ENCODE measurements at regions not wholly inside any gene's neighbourhood (a gene's known extent, or its start where the extent isn't known, plus 50 kb on each side); places are given as distances from the start of the nearest gene placed in this dataset.
A peak's percentile ranks its signal among the peaks of the same experiment; 100 is the strongest.

DNA sequence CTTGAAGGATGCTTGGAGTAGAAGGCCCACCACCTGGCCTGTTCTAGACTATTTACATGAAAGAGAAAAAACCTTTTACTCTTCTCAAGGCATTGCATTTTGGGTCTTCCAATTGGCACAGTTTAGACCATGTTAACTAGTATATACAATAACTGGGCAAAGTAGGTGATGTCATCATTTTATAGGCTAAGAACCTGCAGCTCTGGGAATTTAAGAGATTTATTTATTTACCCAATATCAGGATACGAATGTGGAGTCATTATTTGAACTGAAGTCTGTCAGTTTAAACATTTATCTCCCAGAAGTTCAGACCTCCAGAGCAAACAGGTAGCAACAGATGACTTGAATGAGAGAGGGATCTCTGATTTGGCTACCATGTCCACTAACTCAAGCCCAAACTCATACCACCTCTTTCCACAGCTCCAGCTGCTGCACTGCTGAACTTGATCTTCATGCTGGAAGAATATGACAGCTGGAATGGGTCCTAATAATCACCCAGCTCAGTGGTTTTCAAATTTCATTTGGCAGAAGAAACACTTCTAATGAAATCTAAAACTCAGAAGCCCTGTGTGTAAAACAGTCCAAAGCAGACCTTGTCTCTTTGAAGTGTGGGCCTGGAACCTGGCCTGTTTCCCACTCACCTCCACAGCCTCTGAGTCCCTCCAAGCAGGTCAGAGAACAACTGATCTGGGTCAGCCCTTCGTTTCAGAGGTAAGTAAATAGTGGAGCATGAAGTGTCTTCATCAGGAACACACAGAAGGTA lies 179.2 kb downstream of the EMP1 start:
- DNase-seq: no peak

GRCh38 chr12:13374793-13375192 lies 178.3 kb downstream of the EMP1 start:
- DNase-seq: no peak

DNA sequence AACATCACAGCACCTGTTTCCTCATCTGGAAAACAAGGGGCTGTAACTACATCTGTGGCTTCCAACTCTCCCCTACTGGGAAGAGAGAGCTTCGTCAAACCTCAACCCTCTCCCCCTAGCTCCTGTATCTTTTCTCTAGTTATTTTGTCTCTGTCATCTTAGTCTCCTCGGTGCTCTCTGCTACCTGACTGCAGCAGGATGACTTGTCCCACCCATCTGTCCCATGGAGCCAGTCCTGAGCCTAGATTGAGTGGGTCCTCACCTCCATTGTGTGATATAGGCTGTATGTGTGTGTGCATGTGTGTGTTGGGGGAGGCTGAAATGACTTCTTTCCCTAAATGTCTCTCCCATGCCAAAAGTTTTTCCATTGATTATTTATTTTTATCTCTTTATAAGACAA lies 177.3 kb downstream of the EMP1 start:
- no peak for DNase-seq

DNA sequence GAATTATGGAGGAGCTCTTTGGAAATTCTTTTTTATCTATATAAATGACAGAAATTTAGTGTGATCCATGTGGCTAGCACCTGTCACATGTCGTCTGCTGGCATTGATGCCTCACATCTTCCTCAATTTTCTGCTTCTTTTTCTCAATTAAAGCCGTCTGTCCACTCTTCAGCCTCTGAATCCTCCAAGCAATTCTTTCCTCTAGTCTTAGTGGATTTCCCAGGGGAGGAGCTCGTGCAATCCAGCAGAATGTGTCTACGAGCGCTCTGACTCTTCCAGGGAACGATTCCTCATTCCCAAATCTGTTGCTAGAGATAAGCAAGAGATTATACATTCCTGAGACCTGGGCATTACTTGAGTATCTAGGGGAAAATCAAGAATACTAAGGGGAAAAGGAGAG lies 176.6 kb downstream of the EMP1 start:
- no peak for DNase-seq

DNA sequence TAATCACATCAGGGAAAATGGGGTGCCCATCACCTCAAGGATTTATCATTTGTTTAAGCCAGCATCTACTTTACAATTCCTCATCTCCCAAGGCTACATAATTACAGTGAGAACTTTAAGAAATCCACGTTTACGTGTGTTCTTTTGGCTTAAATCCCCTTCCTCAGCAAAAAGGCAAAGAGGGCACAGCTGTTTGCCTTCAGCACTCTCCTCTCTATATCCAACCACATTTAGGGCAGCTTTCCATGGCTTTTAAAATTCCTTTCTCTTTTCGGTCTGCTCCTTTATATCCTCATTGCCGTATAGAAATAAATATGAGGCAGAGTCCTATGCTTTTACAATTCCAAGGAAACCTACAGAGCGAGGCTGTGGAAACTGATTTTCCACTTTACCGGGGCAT lies 175.9 kb downstream of the EMP1 start:
- no peak for DNase-seq

GRCh38 chr12:13371797-13372196 lies 175.3 kb downstream of the EMP1 start:
- no peak for DNase-seq

DNA sequence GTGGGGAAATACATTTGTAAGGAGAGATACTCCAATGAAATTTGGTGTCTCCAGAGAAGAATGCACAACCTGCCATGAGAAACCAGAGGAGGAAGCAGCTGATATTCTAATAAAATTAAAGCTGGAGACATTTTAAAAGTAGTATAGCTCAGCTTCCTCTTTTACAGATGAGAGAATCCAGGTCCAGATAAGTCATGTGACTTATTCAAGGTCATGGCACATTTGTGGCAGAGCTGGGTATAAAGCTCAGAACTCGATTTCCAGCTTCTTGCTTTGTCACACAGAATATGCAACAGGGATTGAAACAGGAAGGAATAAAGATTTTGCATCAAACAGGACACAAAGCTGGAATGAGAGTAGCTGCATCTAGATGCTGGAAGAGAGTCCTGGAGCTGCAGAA lies 174.8 kb downstream of the EMP1 start:
- DNase-seq: no peak

DNA sequence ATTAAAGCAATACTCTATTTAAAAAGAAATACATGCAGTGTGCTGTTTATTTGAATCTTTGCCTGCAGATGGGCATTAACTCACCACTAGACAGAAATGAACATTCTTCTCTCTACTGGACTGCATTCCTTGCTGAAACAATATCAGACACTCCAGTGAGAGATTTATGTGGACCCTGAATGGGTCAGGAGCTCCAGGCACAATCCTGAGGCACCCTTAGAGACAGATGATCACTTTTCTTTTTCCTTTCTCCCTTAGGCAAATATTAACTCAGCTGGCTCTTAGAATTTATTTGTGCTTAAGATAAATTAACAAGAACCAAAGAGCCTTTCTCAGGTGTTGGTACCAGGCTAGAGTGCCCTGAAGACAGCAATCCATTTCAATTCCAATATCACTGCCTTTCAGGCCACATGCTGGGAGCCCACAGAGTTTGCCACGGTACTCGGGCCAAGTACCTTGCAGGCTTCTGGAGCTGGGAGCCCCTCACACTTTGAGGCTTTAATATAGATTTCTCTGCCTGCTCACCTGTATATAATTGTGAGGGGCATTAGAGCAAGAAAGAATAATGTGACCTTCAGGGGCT lies 173.0 kb downstream of the EMP1 start:
- no peak for DNase-seq

DNA sequence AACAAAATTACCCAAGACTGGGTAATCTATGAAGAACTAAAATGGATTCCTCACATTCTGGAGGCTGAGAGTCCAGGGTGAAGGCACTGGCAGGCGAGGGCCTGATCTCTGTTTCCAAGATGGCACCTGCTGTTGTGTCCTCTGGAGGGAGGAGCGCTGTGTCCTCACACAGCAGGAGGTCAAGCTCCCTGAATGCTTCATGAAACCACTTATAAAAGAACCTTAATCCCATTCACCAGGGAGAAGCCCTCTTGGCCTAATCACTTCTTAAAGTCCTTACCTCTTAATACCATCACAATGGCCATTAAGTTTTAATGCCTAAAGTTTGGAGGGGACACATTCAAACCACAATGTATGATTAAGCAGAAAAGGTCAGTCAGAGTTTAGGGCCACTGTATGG lies 172.4 kb downstream of the EMP1 start:
- no peak for DNase-seq

DNA sequence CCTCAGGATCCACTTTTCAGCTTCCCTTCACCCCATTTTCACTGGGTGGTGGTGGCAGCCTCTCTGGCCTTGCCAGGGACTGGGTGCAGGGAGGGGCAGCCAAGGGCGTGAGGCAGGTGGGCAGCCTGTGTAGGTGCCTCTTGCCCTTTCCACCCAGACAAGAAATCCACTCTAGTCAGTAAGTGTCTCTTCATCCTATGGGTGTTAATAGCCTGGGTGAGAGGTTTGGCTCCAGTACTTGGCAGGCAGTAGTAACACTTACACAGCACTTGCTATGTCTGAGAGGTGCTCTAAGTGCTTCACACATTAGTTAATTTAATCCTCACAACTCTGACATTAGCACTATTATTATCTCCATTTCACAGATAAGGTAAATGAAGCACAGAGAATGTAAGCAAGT lies 171.9 kb downstream of the EMP1 start:
- no peak for DNase-seq

- no peak for DNase-seq
Measured at GRCh38 chr12:13367973-13368372, 171.4 kb downstream of the EMP1 start.

GRCh38 chr12:13365748-13366366 lies 169.3 kb downstream of the EMP1 start:
- no peak for DNase-seq

DNA sequence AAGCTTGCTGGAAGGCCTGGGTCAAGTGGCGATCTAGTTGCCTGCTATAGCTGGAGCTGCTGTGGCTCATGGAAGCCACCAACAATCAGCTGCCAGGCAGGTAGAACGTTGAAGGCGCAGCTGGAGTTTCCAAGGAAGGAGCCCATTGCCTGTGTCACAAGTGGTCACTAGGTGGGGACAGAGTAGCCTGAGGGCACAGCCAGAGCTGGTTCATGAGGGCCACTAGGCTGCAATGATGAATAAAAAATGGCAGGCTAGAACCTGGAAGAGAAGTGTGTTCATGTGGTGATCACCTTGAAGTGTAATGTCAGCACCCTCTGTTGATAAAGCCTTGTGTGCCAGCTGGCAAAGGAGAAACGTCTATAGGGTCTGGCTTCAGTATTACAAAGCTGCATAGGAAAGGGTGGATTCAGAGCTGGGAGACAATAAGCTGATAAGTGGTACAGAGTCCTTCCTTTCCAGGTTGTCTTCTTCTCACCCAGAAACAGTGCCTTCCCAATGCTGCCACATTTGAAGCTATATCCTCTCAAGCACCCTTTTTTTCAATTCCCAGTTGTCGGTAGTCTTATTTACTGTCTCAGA lies 165.8 kb downstream of the EMP1 start:
- DNase-seq: peak; percentile 74

- DNase-seq: no peak
Measured at GRCh38 chr12:13359636-13360035, 163.1 kb downstream of the EMP1 start.

GRCh38 chr12:13358391-13358905 lies 161.9 kb downstream of the EMP1 start:
- no peak for DNase-seq

DNA sequence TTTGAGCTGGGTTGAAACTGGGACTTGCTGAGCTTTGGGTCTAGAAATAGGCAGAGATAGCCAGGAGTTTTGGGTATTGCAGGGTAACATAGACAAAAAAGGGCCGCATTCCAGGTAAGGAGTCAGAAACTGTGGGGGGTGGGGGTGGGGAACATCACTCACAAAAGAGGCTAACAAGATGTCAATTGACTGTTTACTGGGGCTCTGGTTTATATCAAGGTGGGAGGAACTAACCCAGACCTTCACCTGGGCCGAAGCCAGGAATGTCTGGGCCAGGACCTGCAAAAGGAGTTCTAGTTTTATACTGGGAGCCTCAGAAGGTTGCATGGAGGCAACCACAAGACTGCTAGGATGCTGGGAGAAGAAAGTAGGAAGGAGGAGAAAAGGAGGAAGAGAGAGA lies 154.4 kb downstream of the EMP1 start:
- DNase-seq: no peak

- DNase-seq: no peak
Measured at GRCh38 chr12:13350381-13350780, 153.9 kb downstream of the EMP1 start.

DNA sequence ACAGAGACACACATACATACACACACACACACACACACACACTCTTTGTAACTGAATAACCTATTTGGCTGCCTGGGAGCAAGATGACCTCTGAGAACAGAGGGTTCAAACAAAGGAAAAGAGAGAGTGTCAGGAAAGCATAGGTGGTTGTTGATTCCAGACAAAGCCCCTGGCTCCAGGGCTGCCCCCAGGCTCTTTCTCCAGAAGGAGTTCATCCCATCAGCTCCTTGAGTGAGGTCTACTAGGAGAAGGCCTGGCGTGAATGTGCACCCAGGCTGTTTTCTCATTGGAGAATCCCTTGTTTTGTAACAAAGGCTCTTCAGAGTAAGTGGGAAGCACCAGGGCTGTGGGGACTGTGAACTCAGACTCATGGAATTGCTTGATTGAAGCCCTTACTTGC lies 151.9 kb downstream of the EMP1 start:
- DNase-seq: no peak

DNA sequence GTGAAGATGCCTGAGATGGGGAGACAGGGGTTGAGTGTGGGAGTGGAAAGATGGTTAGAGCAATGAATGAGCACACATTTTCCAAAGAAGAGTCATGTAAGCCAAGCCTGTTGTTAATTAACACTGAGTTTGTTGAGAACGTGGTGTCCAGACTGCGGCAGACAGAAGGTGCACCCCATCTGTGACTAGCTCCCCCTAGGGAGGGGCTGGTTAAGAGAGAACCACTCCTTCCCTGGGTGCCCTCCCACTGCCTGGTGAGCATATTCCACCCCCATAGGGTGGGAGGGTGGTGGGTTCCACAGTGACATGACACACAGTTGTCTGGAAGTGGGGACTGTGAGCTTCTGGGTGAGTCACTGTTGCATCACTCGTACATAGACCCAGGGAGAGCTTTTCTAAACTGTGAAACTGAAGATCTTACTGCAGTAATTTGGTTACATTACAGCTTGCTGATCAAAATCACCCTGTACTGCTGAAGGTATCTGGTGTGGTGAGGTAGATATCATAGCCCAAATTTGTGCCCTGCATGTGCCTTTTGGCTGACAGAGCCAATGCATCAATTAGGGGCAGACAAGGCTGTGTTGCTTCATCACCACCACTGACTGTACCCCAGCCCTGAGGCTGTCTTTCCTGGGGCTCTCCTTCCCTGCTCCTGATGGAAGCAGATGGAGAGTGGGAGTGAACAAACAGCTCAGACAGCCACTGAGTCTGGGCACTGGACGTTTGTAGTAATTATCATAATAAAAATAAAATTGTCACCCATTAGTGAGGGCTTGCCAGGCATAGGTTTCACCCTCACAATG lies 150.9 kb downstream of the EMP1 start:
- DNase-seq: peak; percentile 52

DNA sequence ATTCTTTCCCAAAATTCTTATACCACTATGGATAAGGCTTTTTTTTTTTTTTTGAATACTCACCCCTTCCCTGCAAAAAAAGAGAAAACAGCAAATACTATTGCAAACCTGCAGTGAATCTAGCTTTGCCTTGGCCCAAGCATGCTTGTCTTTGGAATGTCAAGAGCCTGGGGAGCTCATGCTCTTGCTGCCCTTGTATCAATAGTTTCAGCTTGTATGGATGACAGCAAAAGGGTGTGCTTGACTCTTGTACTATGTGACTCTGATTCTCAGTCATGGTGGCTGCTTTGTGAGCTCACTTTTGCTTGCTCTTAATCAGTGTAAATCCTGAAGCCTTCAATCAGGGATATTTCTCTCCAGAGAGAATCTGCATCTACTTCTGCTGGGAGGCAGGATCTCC lies 149.2 kb downstream of the EMP1 start:
- DNase-seq: no peak

DNA sequence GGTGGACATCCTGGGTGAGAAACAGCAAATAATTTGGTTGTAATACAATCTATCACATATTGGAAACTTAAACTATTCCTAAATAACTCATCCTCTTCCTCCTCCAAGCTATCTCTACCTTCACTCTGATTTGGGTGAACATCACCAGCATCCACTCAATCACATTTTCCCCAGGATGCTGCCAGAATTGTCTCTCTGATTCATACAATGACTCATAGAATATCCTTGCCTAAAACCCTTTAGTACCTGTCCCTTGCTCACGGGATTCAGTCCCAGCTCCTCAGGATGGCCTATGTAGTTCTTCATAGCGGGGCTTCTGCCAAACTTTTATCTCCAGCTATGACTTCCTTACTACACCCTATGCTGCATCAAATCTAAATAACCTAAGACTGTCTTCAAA lies 146.8 kb downstream of the EMP1 start:
- no peak for DNase-seq

DNA sequence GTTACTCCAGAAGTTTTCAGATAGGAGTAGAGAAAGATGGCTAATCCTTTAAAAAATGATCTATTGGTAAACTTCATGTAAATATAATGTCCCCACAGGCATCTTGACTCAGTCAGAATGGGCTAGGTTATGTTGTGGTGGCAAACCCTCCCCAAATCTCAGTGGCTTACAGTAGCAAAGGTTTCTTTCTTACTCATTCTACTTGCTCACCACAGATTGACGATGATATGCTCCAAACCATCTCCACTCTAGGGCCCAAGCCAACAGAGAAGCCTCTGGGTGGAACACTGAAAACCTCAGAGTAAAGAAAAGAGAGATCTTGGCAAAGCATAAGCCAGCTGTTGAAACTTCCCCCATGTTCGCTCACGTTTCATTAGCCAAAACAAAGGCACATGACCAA lies 146.4 kb downstream of the EMP1 start:
- DNase-seq: peak; percentile 67

DNA sequence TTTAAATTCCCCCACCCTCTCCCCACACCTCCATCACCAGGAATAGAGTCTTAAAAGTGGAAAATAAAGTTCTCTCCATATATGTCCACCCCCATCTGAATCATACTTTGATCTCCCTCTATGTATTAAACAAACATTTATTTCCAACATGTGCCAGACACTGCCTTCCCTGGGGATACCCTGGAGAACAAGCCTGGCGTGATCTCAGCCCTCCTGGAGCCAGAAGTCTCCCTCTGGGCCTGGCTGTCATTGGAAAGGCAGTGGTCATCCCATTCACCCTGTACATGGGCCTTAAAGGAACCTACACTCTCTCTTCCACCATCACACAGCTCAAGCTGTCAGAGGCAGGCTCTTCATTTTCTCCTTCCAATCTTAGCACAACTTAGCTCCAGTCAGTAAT lies 143.6 kb downstream of the EMP1 start:
- no peak for DNase-seq

Data from activated CD4-positive, alpha-beta T cell treated with anti-CD3 and anti-CD28 coated beads, Interleukin-2, Interleukin-6, amounts not matched to agents 100 ng/mL and 50 ng/mL, durations not matched to agents 16 hours and 8 hours (primary cell).